Non-pigmented ciliary epithelial cell (primary cell): ENCODE measurements at regions not wholly inside any gene's neighbourhood (a gene's known extent, or its start where the extent isn't known, plus 50 kb on each side); places are given as distances from the start of the nearest gene placed in this dataset.
"Not testable (repeated sequence)": the region's sequence is repeated elsewhere in the genome, so short reads cannot be mapped to it uniquely, and the experiment has no call there.

Experiments used
- DNase-seq: peaks from one replicate; pipeline ENCODE4 v3.0.0-alpha.2; 2010; ENCODE audit warnings: low read depth

DNA sequence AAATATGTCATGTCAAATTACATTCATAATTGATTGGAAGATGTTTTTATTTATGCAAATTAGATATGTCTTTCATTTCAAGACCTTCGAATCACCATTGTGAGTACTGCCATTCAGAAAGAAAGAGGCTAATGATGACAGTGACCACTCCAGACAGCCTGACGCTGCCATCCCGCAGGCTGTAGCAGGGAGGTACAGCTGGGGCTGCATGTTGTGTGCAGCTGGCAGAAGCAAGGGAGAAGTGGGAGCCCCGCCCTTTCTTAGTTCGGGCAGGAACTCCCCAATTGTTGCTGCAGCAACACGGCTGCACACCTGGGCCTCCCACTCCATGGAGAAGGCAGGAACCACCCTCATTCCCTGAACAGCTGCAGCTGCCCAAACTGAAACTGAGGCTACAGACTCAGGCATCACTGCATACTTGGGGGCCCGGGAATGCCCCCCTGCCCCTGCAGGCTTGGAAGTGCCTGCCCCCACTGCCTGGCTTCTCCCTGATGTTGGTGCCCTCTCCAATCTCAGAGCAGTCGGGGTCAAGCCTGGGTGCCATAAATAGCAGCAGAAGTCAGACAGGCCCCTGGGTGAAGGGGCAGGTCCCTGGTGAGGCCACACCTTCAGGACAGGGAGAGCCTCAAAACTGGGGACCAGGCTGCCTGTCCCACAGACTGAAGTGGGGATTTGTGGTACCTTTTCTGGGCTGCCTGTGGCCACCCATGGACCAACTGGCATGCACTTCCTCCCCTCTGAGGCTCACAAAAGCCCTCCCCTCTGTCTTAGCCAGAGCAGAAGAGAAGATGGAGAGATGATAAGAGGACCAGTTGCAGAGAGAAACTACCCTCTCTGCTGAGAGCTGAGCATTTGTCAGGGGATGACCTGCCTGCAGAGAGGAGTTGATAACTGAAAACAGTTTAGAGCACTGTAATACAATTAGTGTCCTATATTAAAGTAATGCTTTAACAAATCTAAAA is 964.6 kb downstream of the SI start:
- DNase-seq, result no peak

DNA sequence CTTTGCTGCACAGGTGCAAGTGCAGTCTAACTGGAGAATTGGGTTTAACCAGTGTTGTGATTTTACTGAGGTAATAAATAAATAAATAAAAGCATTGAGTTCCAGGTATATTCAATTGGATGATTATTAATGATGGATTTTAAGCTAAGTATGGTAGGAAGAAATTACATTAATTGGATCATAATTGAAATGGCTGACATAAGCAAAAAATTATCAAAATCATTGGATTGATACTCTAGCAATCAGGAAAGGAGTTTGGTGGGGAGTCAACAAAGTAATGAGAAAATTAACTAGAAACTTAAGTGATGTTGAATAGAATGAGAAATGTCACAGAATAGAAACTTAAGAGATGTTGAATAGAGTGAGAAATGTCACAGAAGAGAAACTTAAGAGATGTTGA is 981.9 kb downstream of the SI start:
- DNase-seq, result no peak

DNA sequence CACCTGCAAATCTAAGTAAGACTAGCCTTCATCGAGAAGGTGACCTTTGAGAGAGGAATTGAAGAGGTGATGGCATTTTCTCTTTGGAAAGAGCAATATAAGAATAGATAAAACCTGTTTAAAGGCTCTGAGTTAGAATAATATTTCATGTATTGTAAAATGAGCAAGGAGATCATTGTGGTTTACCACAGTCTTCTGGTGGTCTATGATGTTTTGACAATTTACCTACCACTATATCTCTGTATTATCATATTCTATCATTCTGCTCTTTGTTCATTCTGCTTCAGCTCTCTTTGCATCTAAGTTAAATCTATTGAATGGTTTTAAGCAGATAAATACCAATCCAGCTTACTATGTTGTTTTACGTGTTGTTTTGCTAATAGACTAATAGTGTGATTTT is 982.3 kb downstream of the SI start:
- no peak for DNase-seq

GRCh38 chr3:164095279-164095678 is 983.0 kb downstream of the SI start:
- DNase-seq, result no peak

DNA sequence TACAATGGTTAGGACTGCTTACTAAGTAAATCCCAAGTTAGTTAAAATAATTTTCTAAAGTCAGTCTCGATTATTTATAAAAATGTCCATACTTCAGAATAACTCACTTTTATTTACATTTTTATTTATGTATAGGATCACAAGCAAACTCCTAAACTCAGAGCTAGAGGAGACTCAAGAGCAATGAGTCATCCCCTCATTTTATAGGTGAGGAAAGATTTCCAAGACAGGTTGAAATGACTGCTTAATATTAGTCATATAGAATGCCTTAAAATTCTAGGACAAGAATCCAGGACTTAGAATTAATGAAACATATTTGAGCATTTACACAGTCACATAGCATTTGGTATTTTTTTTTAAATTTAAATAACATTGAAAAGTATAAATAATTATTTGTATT is 983.8 kb downstream of the SI start:
- DNase-seq, result no peak

GRCh38 chr3:164080208-164080607 is 998.1 kb downstream of the SI start:
- DNase-seq, result no peak

DNA sequence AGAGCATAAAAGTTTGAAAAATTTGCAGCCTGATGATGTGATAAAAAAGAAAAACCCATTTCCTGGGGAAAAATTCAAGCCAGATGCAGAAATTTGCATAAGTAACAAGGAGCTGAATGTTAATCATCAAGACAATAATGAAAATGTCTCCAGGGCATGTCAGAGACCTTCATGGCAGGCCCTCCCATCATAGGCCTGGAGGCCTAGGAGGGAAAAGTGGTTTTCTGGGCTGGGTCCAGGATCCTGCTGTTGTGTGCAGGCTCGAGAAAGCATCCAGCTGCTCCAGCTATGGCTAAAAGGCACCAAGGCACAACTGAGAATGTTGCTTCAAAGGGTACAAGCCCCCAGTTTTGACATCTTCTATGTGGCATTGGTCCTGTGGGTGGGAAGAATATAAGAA is 1014.0 kb downstream of the SI start:
- DNase-seq, result no peak

DNA sequence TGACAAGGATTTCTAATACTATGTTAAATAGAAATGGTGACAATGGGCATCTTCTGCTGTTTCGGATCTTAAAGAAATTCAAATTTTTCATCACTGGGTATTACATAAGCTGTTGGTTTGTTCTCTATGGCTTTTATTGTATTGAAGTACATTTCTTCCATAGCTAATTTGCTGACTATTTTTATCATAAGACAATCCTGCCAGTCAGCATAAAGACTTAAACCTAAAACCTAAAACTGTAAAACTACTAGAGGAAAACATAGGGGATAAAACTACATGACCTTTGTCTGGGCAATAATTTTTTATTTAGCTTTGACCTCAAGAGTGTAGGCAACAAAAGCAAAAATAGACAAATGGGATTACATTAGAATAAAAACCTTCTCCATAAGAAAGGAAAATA is 1017.4 kb downstream of the SI start:
- DNase-seq, result no peak

GRCh38 chr3:164049847-164050246 is 1028.4 kb downstream of the SI start:
- DNase-seq, result no peak

GRCh38 chr3:164048451-164048850 is 1029.8 kb downstream of the SI start:
- DNase-seq, result no peak

DNA sequence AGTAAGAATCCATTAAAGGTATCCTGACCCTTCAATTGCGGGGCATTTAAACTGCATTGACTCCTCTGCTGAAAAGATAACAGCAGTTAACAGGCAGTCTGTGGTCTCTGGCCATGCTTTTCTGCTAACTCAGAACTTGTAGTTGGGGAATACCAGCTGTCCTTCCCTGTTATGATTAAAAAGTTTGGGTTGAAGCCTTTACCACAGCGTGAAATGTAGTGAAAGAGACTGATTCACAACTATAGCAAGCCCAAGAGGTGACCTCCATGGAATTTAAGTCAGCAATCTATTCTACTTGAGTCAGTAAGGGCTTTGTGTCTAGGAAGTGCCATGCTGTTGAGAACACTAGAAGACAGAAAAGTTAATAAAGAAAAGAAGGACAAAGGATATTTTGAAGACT is 1037.3 kb downstream of the SI start:
- DNase-seq, result peak; percentile 17

GRCh38 chr3:164030194-164030593 is 1048.1 kb downstream of the SI start:
- DNase-seq, result no peak

GRCh38 chr3:164024786-164025185 is 1053.5 kb downstream of the SI start:
- no peak for DNase-seq

DNA sequence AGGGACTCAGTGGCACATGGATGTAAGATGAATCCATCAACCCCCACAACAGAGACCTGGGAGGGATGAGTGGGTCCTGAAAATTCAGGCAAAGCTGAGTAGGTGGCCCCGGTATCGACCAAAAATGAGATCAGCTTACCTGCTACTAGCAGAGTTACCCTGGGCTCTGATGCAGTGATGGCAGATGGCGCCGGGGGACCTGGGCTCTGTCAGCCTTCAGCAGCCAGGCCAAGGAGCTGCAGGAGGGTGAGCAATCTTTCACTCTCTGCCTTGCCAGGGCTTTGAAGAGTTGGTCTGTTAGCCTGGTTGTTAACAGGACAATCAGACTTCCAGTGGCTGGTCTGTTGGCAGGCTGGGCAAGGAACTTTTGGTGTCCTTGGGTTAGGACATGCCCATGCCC is 1054.8 kb downstream of the SI start:
- DNase-seq, result no peak

GRCh38 chr3:164018500-164018899 is 1059.8 kb downstream of the SI start:
- DNase-seq, result no peak

DNA sequence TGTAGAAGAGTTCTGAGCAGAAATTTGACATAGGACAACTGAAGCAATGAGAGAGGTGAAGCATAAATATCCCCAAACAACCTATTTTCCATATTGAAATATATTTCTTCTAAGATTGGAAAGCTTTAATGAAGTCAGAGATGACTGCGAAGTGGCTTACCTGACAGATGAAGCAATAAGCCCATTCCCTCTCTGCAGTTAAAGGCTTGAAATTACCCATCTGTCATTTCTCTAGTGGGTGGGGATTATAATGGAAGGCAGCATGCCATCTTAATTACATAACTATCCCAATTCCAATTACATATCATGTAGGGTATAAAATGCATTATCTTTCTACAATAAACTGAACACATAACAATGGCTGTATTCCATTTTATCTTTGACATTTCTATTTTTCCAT is 1070.5 kb downstream of the SI start:
- no peak for DNase-seq

- DNase-seq, result no peak
Measured at GRCh38 chr3:164004205-164004604, 1074.1 kb downstream of the SI start.

- not testable (repeated sequence) for DNase-seq
Measured at GRCh38 chr3:164003016-164003415, 1075.3 kb downstream of the SI start.

- DNase-seq, result no peak
Measured at GRCh38 chr3:163983940-163984339, 1094.4 kb downstream of the SI start.

- no peak for DNase-seq
Measured at GRCh38 chr3:163971861-163972260, 1106.4 kb downstream of the SI start.

- DNase-seq, result no peak
Measured at GRCh38 chr3:163957072-163957471, 1121.2 kb downstream of the SI start.

DNA sequence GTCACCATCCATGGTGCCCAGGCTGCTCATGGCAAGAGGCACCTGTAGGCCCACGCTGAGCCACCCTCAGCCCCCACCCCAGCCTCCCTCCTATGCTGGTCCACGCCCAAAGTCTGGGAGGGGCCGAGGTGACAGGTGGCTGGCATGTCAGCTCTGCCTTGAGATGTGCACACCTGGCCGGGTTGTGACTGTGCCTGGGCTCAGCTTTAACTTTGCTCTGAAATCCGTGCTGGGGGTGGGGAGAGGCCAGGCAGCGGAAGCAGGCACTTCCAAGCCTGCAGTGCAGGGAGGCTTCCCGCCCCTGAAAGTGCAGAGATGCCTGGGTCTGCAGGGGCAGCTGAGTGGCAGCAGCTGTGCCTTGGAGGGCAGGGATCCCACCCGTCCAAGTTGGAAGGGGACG is 1124.8 kb downstream of the SI start:
- no peak for DNase-seq

- DNase-seq, result no peak
Measured at GRCh38 chr3:163952499-163952898, 1125.8 kb downstream of the SI start.

DNA sequence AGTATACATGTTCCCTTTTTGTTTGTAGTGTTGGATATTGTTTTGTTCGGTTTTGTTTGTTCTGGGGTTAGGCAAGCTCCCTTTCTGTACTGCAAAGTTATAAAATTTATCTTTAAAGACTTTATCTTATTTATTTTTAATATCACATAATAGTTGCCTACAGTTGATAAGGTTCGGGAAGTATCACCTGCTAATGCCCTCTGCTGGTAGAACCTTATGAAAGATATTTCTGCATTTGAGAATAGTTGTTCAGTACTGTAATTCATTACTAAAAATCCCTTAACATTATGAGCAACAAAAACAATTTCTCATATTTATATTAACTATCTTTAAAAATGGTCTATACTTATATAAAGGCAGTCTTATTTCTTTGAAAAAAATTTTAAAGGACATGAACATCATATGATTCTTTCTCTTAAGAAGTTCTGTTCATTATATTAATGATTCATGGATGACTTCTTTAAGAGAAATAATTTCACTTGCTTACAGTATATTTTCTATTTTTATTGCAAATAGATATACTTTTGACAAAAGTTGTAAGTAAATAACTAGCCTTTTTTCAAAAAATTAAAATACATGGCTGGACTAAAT is 1126.8 kb downstream of the SI start:
- DNase-seq, result no peak
